HFF-Myc (cell line): ENCODE measurements at regions not wholly inside any gene's neighbourhood (a gene's known extent, or its start where the extent isn't known, plus 50 kb on each side); places are given as distances from the start of the nearest gene placed in this dataset.

ENCODE experiments used
- DNase-seq: peaks from one replicate; pipeline ENCODE4 v3.0.0-alpha.2; 2011; ENCODE audit warnings: low read depth; ENCODE audit errors: extremely low read depth
- H3K4me3 ChIP-seq: replicated peaks from 2 replicates; pipeline ENCODE4 v1.5.1; 2011; ENCODE audit warnings: low read depth, mild to moderate bottlenecking, control low read depth, low read length
- TF ChIP-seq, protein P1 (sequence below): IDR thresholded peaks from 2 replicates; pipeline ENCODE4 v1.5.1; 2012; ENCODE audit warnings: mild to moderate bottlenecking, low read depth, low read length, control low read depth; ENCODE audit errors: missing control alignments

DNA sequence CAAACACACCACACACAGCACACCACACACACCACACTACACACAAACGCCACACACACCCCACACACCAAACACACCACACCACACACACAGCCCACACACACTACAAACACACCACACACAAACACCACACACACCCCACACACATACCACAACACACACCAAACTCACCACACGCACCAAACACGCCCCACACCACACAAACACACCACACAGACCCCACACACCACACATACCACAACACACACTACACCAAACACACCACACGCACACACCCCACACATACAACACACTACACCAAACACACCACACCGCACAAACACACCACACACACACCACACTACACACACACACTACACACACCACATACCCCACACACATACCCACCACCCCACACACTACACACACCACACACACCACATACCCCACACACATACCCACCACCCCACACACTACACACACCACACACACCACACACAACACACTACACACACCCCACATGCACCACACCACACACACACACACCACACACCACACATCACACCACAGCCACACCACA lies 151.2 kb downstream of the ERCC6L2 start:
- TF ChIP-seq, protein P1, sequence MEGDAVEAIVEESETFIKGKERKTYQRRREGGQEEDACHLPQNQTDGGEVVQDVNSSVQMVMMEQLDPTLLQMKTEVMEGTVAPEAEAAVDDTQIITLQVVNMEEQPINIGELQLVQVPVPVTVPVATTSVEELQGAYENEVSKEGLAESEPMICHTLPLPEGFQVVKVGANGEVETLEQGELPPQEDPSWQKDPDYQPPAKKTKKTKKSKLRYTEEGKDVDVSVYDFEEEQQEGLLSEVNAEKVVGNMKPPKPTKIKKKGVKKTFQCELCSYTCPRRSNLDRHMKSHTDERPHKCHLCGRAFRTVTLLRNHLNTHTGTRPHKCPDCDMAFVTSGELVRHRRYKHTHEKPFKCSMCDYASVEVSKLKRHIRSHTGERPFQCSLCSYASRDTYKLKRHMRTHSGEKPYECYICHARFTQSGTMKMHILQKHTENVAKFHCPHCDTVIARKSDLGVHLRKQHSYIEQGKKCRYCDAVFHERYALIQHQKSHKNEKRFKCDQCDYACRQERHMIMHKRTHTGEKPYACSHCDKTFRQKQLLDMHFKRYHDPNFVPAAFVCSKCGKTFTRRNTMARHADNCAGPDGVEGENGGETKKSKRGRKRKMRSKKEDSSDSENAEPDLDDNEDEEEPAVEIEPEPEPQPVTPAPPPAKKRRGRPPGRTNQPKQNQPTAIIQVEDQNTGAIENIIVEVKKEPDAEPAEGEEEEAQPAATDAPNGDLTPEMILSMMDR, result no peak
- H3K4me3 ChIP-seq, result no peak overlapping the region
- no peak for DNase-seq

DNA sequence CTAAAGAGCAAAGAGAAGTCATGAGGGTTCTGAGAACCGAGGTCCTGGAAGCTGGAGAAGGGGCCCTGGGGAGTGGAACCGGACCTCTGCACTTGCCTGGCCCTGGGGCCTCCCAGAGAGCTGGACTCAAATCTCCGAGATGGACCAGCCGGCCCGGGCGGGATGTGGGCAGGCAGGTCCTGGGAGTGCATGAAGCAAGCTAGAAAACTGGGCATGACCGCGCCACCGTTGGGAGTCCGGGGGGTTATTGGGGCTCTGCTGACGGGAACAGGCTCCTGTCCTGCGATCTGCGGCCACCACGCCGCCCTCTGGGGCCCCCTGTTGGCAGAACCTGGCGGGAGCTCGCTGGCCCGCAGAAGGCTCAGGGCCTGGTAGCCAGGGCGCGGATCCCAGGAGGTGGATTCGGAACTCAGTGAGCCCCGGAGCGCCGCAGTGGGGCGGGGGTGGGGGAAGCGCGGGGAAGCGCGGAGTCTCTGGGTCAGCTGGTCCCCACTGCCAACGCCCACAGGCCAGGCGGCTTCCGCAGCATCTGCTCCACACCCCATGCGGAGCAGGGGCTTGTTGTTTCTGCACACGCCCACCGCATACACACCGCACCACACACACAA lies 150.6 kb downstream of the ERCC6L2 start:
- TF ChIP-seq, protein P1, result peak; percentile 18
- no peak for DNase-seq
- no peak overlapping the region for H3K4me3 ChIP-seq

DNA sequence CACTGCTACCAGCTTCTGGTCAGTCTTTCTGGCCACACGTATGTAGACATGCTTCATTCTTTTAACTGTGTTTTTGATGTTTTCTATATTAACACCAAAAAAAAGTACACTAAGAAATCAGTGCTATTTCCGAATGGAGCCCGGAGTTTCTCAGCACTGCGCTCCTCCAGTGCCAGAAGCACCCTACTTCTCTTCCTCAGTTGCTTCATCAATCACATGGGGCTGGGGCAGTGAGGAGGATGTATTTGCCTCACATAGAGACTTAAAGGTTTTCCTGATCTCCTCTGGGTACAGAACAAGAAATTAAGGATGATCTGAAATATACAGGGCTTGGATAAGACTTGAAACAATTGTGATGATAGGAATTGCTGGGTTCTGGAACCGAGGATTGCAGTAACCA lies 148.0 kb downstream of the ERCC6L2 start:
- H3K4me3 ChIP-seq, result no peak overlapping the region
- TF ChIP-seq, protein P1, result no peak
- DNase-seq, result no peak

DNA sequence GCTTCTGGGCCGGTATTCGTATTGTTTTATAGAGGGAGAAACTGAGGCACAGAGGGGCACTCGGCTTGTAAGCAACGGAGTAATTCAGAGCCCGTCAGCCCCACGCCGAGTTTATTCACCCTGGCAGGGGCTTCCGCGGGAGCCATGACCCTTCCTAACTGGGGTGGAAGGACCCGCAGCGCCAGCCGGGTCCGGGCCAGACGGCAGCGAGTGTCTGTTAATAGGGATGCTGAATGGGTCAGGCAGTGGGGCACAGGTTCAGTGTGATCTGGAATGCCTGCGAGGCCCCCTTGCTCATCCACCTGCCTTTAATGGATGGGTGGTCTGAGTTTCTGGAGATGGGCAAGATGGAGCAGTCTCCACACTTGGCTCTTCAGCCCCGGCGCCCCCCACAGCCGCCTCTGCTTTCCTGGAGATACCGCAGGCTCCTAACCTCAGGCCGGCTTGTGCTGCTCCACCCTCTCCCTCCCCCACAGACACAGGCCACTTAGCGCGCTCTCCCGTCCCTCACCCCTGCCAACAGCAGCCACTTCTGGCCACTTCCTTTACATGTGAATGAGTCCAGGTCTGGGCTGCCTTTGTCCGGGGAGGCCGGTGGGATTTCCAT lies 147.1 kb downstream of the ERCC6L2 start:
- no peak overlapping the region for H3K4me3 ChIP-seq
- DNase-seq, result no peak
- TF ChIP-seq, protein P1, result no peak

DNA sequence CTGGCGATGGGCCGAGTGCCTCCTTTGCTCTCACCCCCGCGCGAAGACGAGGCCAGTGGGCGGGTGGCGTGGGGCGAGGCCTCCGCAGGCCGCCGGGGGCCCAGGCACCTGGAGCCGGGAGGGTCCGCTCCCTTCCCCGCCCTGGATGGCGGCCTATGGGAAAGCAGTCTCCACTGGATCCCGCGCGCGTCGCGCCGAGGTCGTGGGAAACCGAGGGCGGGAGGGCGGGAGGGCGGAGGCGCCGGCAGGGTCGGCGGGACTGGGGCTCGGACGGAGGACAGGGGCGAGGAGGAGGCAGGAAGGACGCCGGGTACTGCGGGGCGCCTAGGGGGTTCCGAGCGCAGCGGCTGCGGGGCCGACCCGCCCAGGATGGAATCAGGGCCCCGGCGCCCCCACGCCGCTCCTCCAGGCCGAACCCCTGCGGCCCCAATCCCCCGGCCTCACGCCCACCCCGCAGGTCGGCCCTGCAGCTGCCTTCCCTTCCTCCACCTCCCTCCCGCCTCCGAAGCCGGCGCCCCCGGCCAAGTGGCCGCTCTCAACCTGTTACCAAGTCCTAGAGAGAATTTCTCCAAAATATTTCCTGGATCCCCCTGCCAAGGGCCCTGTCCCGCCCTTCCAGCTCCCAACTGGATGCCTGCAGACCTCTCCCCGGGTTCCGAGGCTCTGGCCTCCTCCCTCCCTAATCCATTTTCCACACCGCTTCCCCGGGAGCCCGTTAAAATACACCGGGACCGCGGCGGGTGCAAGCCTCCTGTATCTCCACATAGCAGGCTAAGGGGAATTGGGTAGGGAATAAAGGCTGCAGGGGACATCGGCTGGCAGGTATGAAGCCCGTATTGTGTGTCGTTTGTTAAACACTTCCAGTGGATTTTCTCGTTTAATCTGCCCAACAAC lies 146.3 kb downstream of the ERCC6L2 start:
- TF ChIP-seq, protein P1, result no peak
- H3K4me3 ChIP-seq, result peak overlapping the region; percentile 41
- no peak for DNase-seq

DNA sequence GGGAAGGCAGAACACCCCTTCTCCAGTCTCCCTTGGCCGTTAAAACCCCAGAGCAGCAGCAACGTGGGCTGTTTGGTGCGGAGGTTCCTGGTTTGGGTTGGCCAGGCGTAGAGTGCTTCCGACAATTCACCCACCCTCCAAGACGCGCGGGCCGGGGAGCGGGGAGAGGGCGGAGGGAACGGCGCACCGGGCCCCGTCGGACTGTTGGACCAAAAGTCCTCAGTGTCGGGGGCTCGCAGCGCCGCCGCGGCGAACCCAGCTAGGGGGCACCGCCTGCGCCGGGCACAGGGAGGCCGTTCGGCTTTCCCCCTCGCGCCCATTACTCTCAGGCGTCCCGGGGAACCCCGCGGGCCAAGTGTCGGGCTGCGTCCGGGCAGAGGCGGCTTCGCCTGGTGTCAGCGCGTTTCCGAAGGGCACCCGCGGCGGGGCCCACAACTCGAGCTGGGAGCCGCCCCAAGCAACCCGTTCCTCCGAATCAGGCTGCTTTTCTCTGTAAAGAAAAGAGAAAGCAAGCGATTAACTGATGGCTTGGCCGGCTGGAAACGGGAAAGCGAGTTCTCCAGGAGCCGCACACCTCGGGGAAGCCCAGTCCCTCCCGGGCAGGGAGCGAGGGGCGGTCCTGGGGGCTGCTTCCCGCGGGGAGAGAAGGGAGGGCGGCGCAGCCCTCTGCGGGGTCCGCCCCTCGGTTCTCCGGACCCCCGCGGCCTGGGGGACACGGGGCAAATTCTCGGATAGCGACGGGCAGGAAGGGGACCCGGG lies 145.5 kb downstream of the ERCC6L2 start:
- TF ChIP-seq, protein P1, result no peak
- no peak for DNase-seq
- peak overlapping the region; percentile 41 for H3K4me3 ChIP-seq
